Adrenal gland (tissue), 9 donors: ENCODE measurements at regions not wholly inside any gene's neighbourhood (a gene's known extent, or its start where the extent isn't known, plus 50 kb on each side); places are given as distances from the start of the nearest gene placed in this dataset.

Experiments used
- DNase-seq, 7 donors: peaks; one replicate each; pipeline ENCODE4 v3.0.0-alpha.2; 2019 to 2020
- H3K27ac ChIP-seq, 5 donors: fragments of 200-600 bp; sonication (generic) in 4 of 5; 1 replicate in 3 of 5; 2 replicates in 2 of 5; pipeline versions ENCODE4 v1.5.1 to v1.8.0; 2016 to 2020; ENCODE audit warnings: mild to moderate bottlenecking in 1 of 5
- H3K27me3 ChIP-seq: fragments of 200-600 bp; 2 replicates; pipeline ENCODE4 v1.8.0; 2021
- H3K36me3 ChIP-seq, 2 donors: fragments of 200-600 bp; replicated peaks in 1 of 2; 1 replicate in 1 of 2; 2 replicates in 1 of 2; pipeline versions ENCODE4 v1.5.1 to v1.8.0; 2018 to 2022
- H3K4me1 ChIP-seq, 2 donors: fragments of 200-600 bp; replicated peaks in 1 of 2; 1 replicate in 1 of 2; 2 replicates in 1 of 2; pipeline versions ENCODE4 v1.5.1 to v1.8.0; 2018 to 2021
- H3K4me3 ChIP-seq, 4 donors: fragments of 200-600 bp; sonication (generic) in 3 of 4; one replicate each; pipeline ENCODE4 v1.5.1; 2016 to 2018
- H3K9me3 ChIP-seq, 3 donors: fragments of 200-600 bp; sonication (generic) in 1 of 3; replicated peaks in 1 of 3; 1 replicate in 2 of 3; 2 replicates in 1 of 3; pipeline versions ENCODE4 v1.5.1 to v1.8.0; 2016 to 2021
- POLR2A ChIP-seq, 2 donors: fragments of 450-650 bp; IDR thresholded peaks; one replicate each; pipeline ENCODE4 v1.6.1; 2017; ENCODE audit warnings: antibody characterized with exemption in 2 of 2, mild to moderate bottlenecking in 2 of 2, moderate library complexity in 1 of 2
- WGBS, 4 donors: extraction: QIAGEN DNeasy Blood & Tissue Kit in 2 of 4; methylation state at CpG; one replicate each; pipeline versions ENCODE4 v1.1.5 to v1.1.7; 2013 to 2017; 5-methylcytosine and 5-hydroxymethylcytosine counted together
- intact Hi-C, 2 donors: fragments of 100-400 bp; cut with DNase I; formaldehyde crosslinking; loops; one replicate each; pipeline versions ENCODE4 v1.14.1 to v1.15.0; 2022 to 2023
- TF ChIP-seq, protein P1 (sequence below), 6 experiments: fragments of 450-650 bp in 4 of 6; fragments of 200-600 bp in 2 of 6; sonication (generic) in 1 of 6; IDR thresholded peaks; 1 replicate in 5 of 6; 2 replicates in 1 of 6; pipeline versions ENCODE4 v1.5.1 to v1.8.0; 2016 to 2021; ENCODE audit warnings: antibody characterized with exemption in 6 of 6, mild to moderate bottlenecking in 2 of 6, moderate library complexity in 1 of 6
- donor health status: healthy with polysubstance abuse.
- donor health status: Bipolar disorder and iron deficiency.
- donor health status: DM: yes; HTN: yes; CAD: no.
- donor health status: DM: no; HTN: no; CAD: no.
- donor health status: DM: no; HTN: no; CAD: no.

DNA sequence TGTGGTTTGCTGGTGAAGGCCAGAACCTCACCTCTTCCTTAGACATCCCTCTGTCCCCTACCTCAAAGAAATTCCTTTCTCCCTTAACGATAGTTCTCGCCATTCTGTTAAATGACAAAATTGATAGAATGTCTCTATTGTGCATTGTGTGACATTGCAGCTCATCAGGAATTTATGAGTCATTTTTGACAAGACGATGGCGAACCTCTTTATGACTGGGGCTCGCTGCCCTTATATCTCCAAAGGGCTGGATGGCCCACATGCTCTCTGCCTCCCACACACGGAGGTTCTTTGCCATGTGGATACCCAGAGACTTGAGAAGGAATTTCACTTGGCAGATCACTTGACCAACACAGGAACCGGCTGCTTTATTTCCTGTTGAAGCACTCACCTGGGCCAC is 66.8 kb upstream of the RPS6KA2 start:
- no peak overlapping the region for H3K4me3 ChIP-seq
- H3K36me3 ChIP-seq: no peaks in the 10 kb centered on the region
- no peak overlapping the region for H3K27ac ChIP-seq
- DNase-seq: no peak
- H3K9me3 ChIP-seq: no peaks in the 10 kb centered on the region
- 91 to 96% (median 93%) methylated on average over 7 of the region's 7 CpGs for WGBS, 4 donors
- intact Hi-C loops: no loop called here
- H3K27me3 ChIP-seq: no peaks in the 10 kb centered on the region
- TF ChIP-seq, protein P1, sequence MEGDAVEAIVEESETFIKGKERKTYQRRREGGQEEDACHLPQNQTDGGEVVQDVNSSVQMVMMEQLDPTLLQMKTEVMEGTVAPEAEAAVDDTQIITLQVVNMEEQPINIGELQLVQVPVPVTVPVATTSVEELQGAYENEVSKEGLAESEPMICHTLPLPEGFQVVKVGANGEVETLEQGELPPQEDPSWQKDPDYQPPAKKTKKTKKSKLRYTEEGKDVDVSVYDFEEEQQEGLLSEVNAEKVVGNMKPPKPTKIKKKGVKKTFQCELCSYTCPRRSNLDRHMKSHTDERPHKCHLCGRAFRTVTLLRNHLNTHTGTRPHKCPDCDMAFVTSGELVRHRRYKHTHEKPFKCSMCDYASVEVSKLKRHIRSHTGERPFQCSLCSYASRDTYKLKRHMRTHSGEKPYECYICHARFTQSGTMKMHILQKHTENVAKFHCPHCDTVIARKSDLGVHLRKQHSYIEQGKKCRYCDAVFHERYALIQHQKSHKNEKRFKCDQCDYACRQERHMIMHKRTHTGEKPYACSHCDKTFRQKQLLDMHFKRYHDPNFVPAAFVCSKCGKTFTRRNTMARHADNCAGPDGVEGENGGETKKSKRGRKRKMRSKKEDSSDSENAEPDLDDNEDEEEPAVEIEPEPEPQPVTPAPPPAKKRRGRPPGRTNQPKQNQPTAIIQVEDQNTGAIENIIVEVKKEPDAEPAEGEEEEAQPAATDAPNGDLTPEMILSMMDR (IDR thresholded peaks at IDR 0.05): no peak
- no peak for TF ChIP-seq POLR2A (IDR thresholded peaks at IDR 0.05)
- H3K4me1 ChIP-seq: no peaks in the 10 kb centered on the region

DNA sequence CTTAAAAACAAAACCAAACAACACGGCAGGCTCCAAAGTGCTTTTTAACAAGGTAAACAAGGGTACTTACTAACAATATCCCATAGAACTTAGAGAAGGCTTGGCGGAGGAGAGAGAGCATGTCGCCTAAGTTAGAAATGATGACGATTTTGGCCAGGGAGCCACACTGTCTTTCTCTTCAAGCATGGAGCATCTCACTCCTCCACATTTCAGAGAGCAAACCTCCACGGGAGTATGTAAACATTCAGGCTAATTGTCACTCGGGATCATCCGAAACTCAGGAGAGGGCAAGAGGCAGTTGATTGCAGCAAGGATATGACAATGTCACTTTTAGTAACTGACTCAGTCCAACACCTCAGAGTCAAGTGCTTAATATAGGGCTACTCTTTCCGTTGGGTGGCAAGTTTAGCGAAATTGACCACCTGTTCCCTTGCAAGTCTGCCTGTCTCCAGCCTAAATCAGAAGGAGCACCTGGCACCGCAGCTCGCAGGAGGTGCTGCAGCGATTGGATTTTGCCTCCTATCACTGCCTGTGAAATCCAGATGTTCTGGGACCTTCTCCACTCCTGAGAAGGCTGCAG is 65.8 kb upstream of the RPS6KA2 start:
- no peaks in the 10 kb centered on the region for H3K4me1 ChIP-seq
- no peaks in the 10 kb centered on the region for H3K9me3 ChIP-seq
- WGBS, 4 donors: 88 to 92% (median 91%) methylated on average over 11 to 12 of the region's 12 CpGs
- intact Hi-C loops: no loop called here
- no peaks in the 10 kb centered on the region for H3K27me3 ChIP-seq
- H3K27ac ChIP-seq: no peak overlapping the region
- DNase-seq: no peak
- H3K36me3 ChIP-seq: no peaks in the 10 kb centered on the region
- no peak overlapping the region for H3K4me3 ChIP-seq
- TF ChIP-seq POLR2A (IDR thresholded peaks at IDR 0.05): no peak
- TF ChIP-seq, protein P1 (IDR thresholded peaks at IDR 0.05): no peak

DNA sequence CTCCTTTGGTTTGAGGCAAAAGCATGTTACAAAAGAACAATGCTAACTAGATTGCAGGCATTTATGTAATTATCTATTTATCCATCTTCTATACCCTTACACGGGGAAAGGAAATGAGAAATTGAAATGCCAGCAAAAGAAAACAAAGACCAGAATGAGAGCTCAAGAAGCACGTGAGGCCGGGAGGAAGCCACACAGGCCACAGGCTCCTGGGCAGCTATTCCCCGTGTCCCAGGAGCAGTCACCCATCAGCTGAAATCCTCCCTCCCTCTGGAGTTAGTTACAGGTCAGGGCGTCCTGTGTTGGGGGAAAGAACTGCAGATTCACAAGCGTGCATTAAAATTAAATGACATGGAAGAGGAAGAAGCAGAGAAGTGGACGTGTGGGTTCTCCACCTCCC is 64.7 kb upstream of the RPS6KA2 start:
- Histone ChIP-seq H3K27ac (no peak overlapping the region), H3K27me3 (no peaks in the 10 kb centered on the region), H3K36me3 (no peaks in the 10 kb centered on the region), H3K4me3 (no peak overlapping the region), H3K9me3 (no peaks in the 10 kb centered on the region), H3K4me1 (no peaks in the 10 kb centered on the region)
- 56 to 71% (median 67%) methylated on average over 7 of the region's 7 CpGs for WGBS, 4 donors
- intact Hi-C loops: no loop called here
- TF ChIP-seq, protein P1 (IDR thresholded peaks at IDR 0.05): no peak
- no peak for TF ChIP-seq POLR2A (IDR thresholded peaks at IDR 0.05)
- no peak for DNase-seq

DNA sequence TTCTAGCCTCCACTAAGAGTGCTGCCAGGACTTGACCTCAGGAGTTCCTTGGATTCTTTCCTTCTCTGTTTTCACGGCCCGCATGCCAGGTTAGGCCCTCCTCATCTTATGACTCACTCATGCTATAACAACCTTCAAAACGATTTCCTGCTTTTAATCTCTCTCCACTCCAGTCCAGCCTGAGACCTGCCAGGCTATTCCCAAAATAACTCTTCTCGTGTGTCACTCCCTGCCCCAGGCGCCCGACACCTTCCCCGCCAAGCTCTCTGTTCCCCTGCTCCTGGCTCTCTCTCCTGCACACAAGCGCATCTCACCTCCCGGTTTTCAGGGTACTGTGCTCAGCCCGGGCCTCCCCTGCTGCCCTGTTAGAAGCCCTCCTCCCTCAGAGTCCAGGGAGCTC is 64.1 kb upstream of the RPS6KA2 start:
- Histone ChIP-seq H3K27ac (no peak overlapping the region), H3K4me1 (no peaks in the 10 kb centered on the region)
- intact Hi-C loops: no loop called here

More for the DNA sequence above, 64.1 kb upstream of the RPS6KA2 start:
- no peak overlapping the region for H3K4me3 ChIP-seq
- no peaks in the 10 kb centered on the region for H3K27me3 ChIP-seq
- peak in 6 of 7 donors; percentile 43 to 65 (median 58) for DNase-seq
- no peaks in the 10 kb centered on the region for H3K36me3 ChIP-seq
- H3K9me3 ChIP-seq: no peaks in the 10 kb centered on the region
- TF ChIP-seq, protein P1 (IDR thresholded peaks at IDR 0.05): no peak
- no peak for TF ChIP-seq POLR2A (IDR thresholded peaks at IDR 0.05)
- 26 to 41% (median 35%) methylated on average over 10 of the region's 10 CpGs for WGBS, 4 donors
